HCT116 (cell line): ENCODE measurements at regions not wholly inside any gene's neighbourhood (a gene's known extent, or its start where the extent isn't known, plus 50 kb on each side); places are given as distances from the start of the nearest gene placed in this dataset.
A peak's percentile ranks its signal among the peaks of the same experiment; 100 is the strongest.

ENCODE experiments used
- ATAC-seq: fragments of 200-7000 bp; cut with Tn5 transposase; 2 replicates; pipeline ENCODE4 v1.9.1; 2020; ENCODE audit warnings: mild to moderate bottlenecking, moderate library complexity
- BruUV-seq: library from RNA; stranded (reverse); fragments of 400-500 nt; replicated peaks from 2 replicates; lab custom pipeline; 2021; lab: Mats Ljungman, UMichigan
- CTCF ChIA-PET: fragments of 300-600 bp; sonication (Branson Sonifier 250); formaldehyde crosslinking; loops from one replicate; lab custom pipeline; 2021; ENCODE audit warnings: antibody characterized with exemption; lab: Charles Lee
- POLR2A ChIA-PET: fragments of 300-600, 350-600 bp; sonication (Branson Sonifier 250); formaldehyde crosslinking; loops from one replicate; lab custom pipeline; 2021; ENCODE audit warnings: antibody characterized with exemption; lab: Charles Lee
- RAD21 ChIA-PET, 2 experiments: fragments of 300-600 bp; sonication (Branson Sonifier 250); formaldehyde crosslinking; loops; one replicate each; lab custom pipeline; 2023; ENCODE audit warnings: low total read pairs in 2 of 2; ENCODE audit not compliant: uncharacterized antibody in 2 of 2, unreplicated experiment in 2 of 2, low non-redundant PET in 1 of 2; lab: Charles Lee
- DNase-seq: peaks from one replicate; pipeline ENCODE4 v3.0.0-alpha.2; 2010; ENCODE audit warnings: low read depth, low spot score
- H2AFZ ChIP-seq: fragments of 200-600 bp; shearing (Covaris generic), sonication (generic); 2 replicates; pipeline ENCODE4 v1.6.1; 2017; ENCODE audit warnings: low read depth, mixed run types, mixed read lengths, antibody characterized with exemption, low read length; ENCODE audit not compliant: poor library complexity, severe bottlenecking
- H3K27ac ChIP-seq: 2 replicates; pipeline ENCODE4 v1.5.1; 2012; ENCODE audit warnings: low read depth, low read length
- H3K27me3 ChIP-seq: fragments of 200-600 bp; sonication (generic); 2 replicates; pipeline ENCODE4 v1.6.1; 2016; ENCODE audit warnings: mixed run types, low read length, mixed read lengths; ENCODE audit not compliant: insufficient read depth
- H3K36me3 ChIP-seq, 2 experiments: fragments of 200-500 bp in 1 of 2; fragments of 200-600 bp in 1 of 2; sonication (Bioruptor generic) in 1 of 2; sonication (generic) in 1 of 2; 2 replicates each; pipeline versions ENCODE4 v1.5.1 to v1.6.1; 2014 to 2016; ENCODE audit warnings: low read length in 2 of 2, inconsistent platforms in 1 of 2, mixed read lengths in 1 of 2, mixed run types in 1 of 2; ENCODE audit not compliant: insufficient read depth in 2 of 2, control insufficient read depth in 1 of 2
- H3K4me1 ChIP-seq, 2 experiments: fragments of 200-600 bp in 1 of 2; sonication (generic) in 1 of 2; 2 replicates each; pipeline versions ENCODE4 v1.5.1 to v1.6.1; 2012 to 2017; ENCODE audit warnings: low read length in 2 of 2, inconsistent platforms in 1 of 2, mild to moderate bottlenecking in 1 of 2, mixed read lengths in 1 of 2, mixed run types in 1 of 2, moderate library complexity in 1 of 2; ENCODE audit not compliant: insufficient read depth in 2 of 2, control insufficient read depth in 1 of 2
- H3K4me2 ChIP-seq: fragments of 200-600 bp; sonication (generic); 2 replicates; pipeline ENCODE4 v1.6.1; 2017; ENCODE audit warnings: mixed run types, low read length, mixed read lengths
- H3K4me3 ChIP-seq, 2 experiments: fragments of 200-600 bp in 1 of 2; sonication (generic) in 1 of 2; replicated peaks in 1 of 2; 2 replicates each; pipeline ENCODE4 v1.5.1; 2011 to 2016; ENCODE audit warnings: low read length in 2 of 2, control low read depth in 1 of 2, low read depth in 1 of 2, mild to moderate bottlenecking in 1 of 2, mixed read lengths in 1 of 2, mixed run types in 1 of 2
- H3K79me2 ChIP-seq: fragments of 200-600 bp; sonication (generic); 2 replicates; pipeline ENCODE4 v1.6.1; 2017; ENCODE audit warnings: mild to moderate bottlenecking, mixed run types, low read length, moderate library complexity, mixed read lengths; ENCODE audit not compliant: insufficient read depth
- H3K9ac ChIP-seq: fragments of 200-600 bp; sonication (generic); 2 replicates; pipeline ENCODE4 v1.6.1; 2016; ENCODE audit warnings: low read length, mixed read lengths
- H3K9me2 ChIP-seq: fragments of 200-600 bp; sonication (generic), shearing (Covaris generic); 2 replicates; pipeline ENCODE4 v1.6.1; 2017; ENCODE audit warnings: mixed run types, mild to moderate bottlenecking, moderate library complexity; ENCODE audit not compliant: insufficient read depth
- H3K9me3 ChIP-seq, 2 experiments: fragments of 200-500 bp in 1 of 2; fragments of 200-600 bp in 1 of 2; sonication (Bioruptor generic) in 1 of 2; sonication (generic) in 1 of 2; 2 replicates each; pipeline ENCODE4 v1.6.1; 2014 to 2017; ENCODE audit warnings: low read length in 2 of 2, mixed read lengths in 2 of 2, inconsistent platforms in 1 of 2, low read depth in 1 of 2, mild to moderate bottlenecking in 1 of 2, mixed run types in 1 of 2, moderate library complexity in 1 of 2; ENCODE audit not compliant: control insufficient read depth in 1 of 2, insufficient read depth in 1 of 2
- H4K20me1 ChIP-seq: fragments of 200-600 bp; sonication (generic), shearing (Covaris generic); 2 replicates; pipeline ENCODE4 v1.6.1; 2017; ENCODE audit warnings: mixed run types, mild to moderate bottlenecking, moderate library complexity; ENCODE audit not compliant: insufficient read depth
- CTCF ChIP-seq, 3 experiments: fragments of 200-600 bp in 1 of 3; sonication (generic) in 1 of 3; IDR thresholded peaks in 2 of 3; conservative IDR thresholded peaks in 1 of 3; 2 replicates each; pipeline ENCODE4 v1.5.1; 2012 to 2017; ENCODE audit warnings: low read depth in 2 of 3, low read length in 2 of 3, antibody characterized with exemption in 1 of 3, borderline replicate concordance in 1 of 3, control low read depth in 1 of 3, mild to moderate bottlenecking in 1 of 3, mixed read lengths in 1 of 3, mixed run types in 1 of 3, moderate library complexity in 1 of 3; ENCODE audit not compliant: insufficient read depth in 1 of 3
- ELF1 ChIP-seq: IDR thresholded peaks from 2 replicates; pipeline ENCODE4 v1.6.1; 2012; ENCODE audit warnings: low read depth, borderline replicate concordance
- EZH2 ChIP-seq: fragments of 200-600 bp; sonication (generic); IDR thresholded peaks from 2 replicates; pipeline ENCODE4 v1.6.1; 2017; ENCODE audit warnings: antibody characterized with exemption, mixed run types
- EZH2phosphoT487 ChIP-seq: fragments of 200-600 bp; IDR thresholded peaks from 2 replicates; pipeline ENCODE4 v1.6.1; 2018; ENCODE audit warnings: antibody characterized with exemption, borderline replicate concordance
- POLR2A ChIP-seq: IDR thresholded peaks from 2 replicates; pipeline ENCODE4 v1.7.0; 2011; ENCODE audit warnings: borderline replicate concordance; ENCODE audit not compliant: insufficient read depth, insufficient read length; ENCODE audit errors: extremely low read depth
- POLR2AphosphoS5 ChIP-seq: IDR thresholded peaks from 2 replicates; pipeline ENCODE4 v1.6.1; 2011; ENCODE audit warnings: mild to moderate bottlenecking, low read depth, low read length, moderate library complexity
- SIN3A ChIP-seq: IDR thresholded peaks from 2 replicates; pipeline ENCODE4 v1.6.1; 2012; ENCODE audit warnings: low read depth
- SRF ChIP-seq: IDR thresholded peaks from 2 replicates; pipeline ENCODE4 v1.6.1; 2012; ENCODE audit warnings: low read depth
- TCF7L2 ChIP-seq: IDR thresholded peaks from 2 replicates; pipeline ENCODE4 v1.7.0; 2011; ENCODE audit warnings: borderline replicate concordance, inconsistent platforms; ENCODE audit not compliant: insufficient read depth, insufficient read length; ENCODE audit errors: extremely low read depth
- ZBTB33 ChIP-seq: IDR thresholded peaks from 2 replicates; pipeline ENCODE4 v1.6.1; 2011; ENCODE audit warnings: mild to moderate bottlenecking, low read length, moderate library complexity; ENCODE audit not compliant: insufficient replicate concordance; ENCODE audit errors: extremely low read depth
- intact Hi-C: fragments of 100-400 bp; cut with micrococcal nuclease; formaldehyde crosslinking; loops from 2 replicates; pipeline ENCODE4 v1.10.0; 2022
- TF ChIP-seq, protein P1 (sequence below): IDR thresholded peaks from 2 replicates; pipeline ENCODE4 v1.6.1; 2012; ENCODE audit warnings: low read depth

- CTCF ChIA-PET, result no interaction called here
These were observed 145.9 kb upstream of the CITED2 start for GRCh38 chr6:139520321-139520768.

More at GRCh38 chr6:139520321-139520768, 145.9 kb upstream of the CITED2 start:
- peaks cover 2 to 15% of the 10 kb centered on the region in 2 experiments; a peak in 3 of 4 replicates for H3K4me1 ChIP-seq
- TF ChIP-seq ZBTB33 (no peak), EZH2 (no peak), TCF7L2 (no peak), ELF1 (no peak), SRF (no peak), SIN3A (no peak), CTCF (IDR thresholded peaks at IDR 0.05 in 2 of 3, conservative IDR thresholded peaks at IDR 0.05 in 1 of 3; ENCODE audit: borderline replicate concordance in 1 of 3, insufficient read depth in 1 of 3, low read depth in 2 of 3, low read length in 2 of 3) (no peak), POLR2AphosphoS5 (no peak), POLR2A (no peak), EZH2phosphoT487 (no peak)
- TF ChIP-seq, protein P1, sequence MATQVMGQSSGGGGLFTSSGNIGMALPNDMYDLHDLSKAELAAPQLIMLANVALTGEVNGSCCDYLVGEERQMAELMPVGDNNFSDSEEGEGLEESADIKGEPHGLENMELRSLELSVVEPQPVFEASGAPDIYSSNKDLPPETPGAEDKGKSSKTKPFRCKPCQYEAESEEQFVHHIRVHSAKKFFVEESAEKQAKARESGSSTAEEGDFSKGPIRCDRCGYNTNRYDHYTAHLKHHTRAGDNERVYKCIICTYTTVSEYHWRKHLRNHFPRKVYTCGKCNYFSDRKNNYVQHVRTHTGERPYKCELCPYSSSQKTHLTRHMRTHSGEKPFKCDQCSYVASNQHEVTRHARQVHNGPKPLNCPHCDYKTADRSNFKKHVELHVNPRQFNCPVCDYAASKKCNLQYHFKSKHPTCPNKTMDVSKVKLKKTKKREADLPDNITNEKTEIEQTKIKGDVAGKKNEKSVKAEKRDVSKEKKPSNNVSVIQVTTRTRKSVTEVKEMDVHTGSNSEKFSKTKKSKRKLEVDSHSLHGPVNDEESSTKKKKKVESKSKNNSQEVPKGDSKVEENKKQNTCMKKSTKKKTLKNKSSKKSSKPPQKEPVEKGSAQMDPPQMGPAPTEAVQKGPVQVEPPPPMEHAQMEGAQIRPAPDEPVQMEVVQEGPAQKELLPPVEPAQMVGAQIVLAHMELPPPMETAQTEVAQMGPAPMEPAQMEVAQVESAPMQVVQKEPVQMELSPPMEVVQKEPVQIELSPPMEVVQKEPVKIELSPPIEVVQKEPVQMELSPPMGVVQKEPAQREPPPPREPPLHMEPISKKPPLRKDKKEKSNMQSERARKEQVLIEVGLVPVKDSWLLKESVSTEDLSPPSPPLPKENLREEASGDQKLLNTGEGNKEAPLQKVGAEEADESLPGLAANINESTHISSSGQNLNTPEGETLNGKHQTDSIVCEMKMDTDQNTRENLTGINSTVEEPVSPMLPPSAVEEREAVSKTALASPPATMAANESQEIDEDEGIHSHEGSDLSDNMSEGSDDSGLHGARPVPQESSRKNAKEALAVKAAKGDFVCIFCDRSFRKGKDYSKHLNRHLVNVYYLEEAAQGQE, result no peak
- H3K36me3 ChIP-seq, result no peaks in the 10 kb centered on the region
- intact Hi-C loops, result no loop called here
- H3K79me2 ChIP-seq, result no peaks in the 10 kb centered on the region
- H3K9me3 ChIP-seq, result no peaks in the 10 kb centered on the region
- H3K27me3 ChIP-seq, result no peaks in the 10 kb centered on the region
- no peak overlapping the region for H3K27ac ChIP-seq
- POLR2A ChIA-PET, result no interaction called here
- H3K9ac ChIP-seq, result no peak overlapping the region
- peak overlapping the region; percentile 23 for H2AFZ ChIP-seq
- BruUV-seq, result no TSS peak
- RAD21 ChIA-PET, result no interaction called here
- no peak for DNase-seq
- no peak overlapping the region for H3K4me3 ChIP-seq
- no peaks in the 10 kb centered on the region for H3K9me2 ChIP-seq
- no peak for ATAC-seq
- no peak overlapping the region for H3K4me2 ChIP-seq
- H4K20me1 ChIP-seq, result no peaks in the 10 kb centered on the region
